ENCODE measurements at regions not wholly inside any gene's neighbourhood (a gene's known extent, or its start where the extent isn't known, plus 50 kb on each side); places are given as distances from the start of the nearest gene placed in this dataset.

DNA sequence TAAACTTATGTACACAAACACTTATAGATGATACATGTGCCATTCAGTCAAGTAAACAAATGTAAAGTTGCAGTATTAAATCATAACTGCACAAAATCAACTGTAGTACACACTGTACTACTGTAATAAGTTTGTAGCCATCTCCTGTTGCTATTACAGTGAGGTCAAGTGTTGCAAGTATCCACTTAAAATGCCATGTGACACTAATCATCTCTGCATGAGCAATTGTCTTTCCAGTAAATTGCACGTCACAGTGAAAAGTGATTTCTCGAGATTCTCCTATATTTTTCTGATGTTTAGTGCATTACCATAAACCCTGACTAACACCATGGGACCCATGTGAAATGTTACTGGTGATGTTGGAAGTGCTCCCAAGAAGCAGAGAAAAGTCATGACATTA is 293.3 kb upstream of the SP4 start:
- intact Hi-C loops (cut with micrococcal nuclease; ENCODE audit: unreplicated experiment): no loop called here

GRCh38 chr7:21135437-21135836 is 292.4 kb upstream of the SP4 start:
- Histone ChIP-seq H3K9me2 (ENCODE audit: insufficient read depth, low read length) (no peaks in the 10 kb centered on the region), H3K27ac (ENCODE audit: low read depth, low read length, poor library complexity, severe bottlenecking) (no peak overlapping the region), H3K36me3 (ENCODE audit: insufficient read depth, low read length) (no peaks in the 10 kb centered on the region), H3K79me2 (ENCODE audit: insufficient read depth, low read depth, low read length) (no peaks in the 10 kb centered on the region), H2AFZ (ENCODE audit: low read length) (no peak overlapping the region), H3K9me3 (ENCODE audit: low read length) (no peaks in the 10 kb centered on the region), H3K4me1 (ENCODE audit: insufficient read depth, low read length, poor library complexity, severe bottlenecking) (no peaks in the 10 kb centered on the region), H3K4me2 (ENCODE audit: low read length) (no peak overlapping the region), H3K4me3 (ENCODE audit: low read depth, low read length, poor library complexity, severe bottlenecking) (no peak overlapping the region), H4K20me1 (ENCODE audit: insufficient read depth, low read length) (no peaks in the 10 kb centered on the region)
- TF ChIP-seq EZH2phosphoT487 (IDR thresholded peaks at IDR 0.05; ENCODE audit: borderline replicate concordance, low read depth, low read length) (no peak), CTCF (conservative IDR thresholded peaks at IDR 0.05; ENCODE audit: low read length) (no peak)
- intact Hi-C loops (cut with micrococcal nuclease; ENCODE audit: unreplicated experiment): no loop called here
- DNase-seq (ENCODE audit: low spot score): no peak
- CTCF ChIA-PET (ENCODE audit: unreplicated experiment): no interaction called here
- BruUV-seq (replicated peaks): no TSS peak
- POLR2A ChIA-PET: no interaction called here

More for the DNA sequence above, 293.3 kb upstream of the SP4 start:
- Histone ChIP-seq H3K9me3 (ENCODE audit: low read length) (no peaks in the 10 kb centered on the region), H4K20me1 (ENCODE audit: insufficient read depth, low read length) (no peaks in the 10 kb centered on the region), H3K9me2 (ENCODE audit: insufficient read depth, low read length) (no peaks in the 10 kb centered on the region), H3K36me3 (ENCODE audit: insufficient read depth, low read length) (no peaks in the 10 kb centered on the region), H3K79me2 (ENCODE audit: insufficient read depth, low read depth, low read length) (no peaks in the 10 kb centered on the region), H3K27ac (ENCODE audit: low read depth, low read length, poor library complexity, severe bottlenecking) (no peak overlapping the region), H3K4me1 (ENCODE audit: insufficient read depth, low read length, poor library complexity, severe bottlenecking) (no peaks in the 10 kb centered on the region), H2AFZ (ENCODE audit: low read length) (no peak overlapping the region), H3K4me2 (ENCODE audit: low read length) (no peak overlapping the region), H3K4me3 (ENCODE audit: low read depth, low read length, poor library complexity, severe bottlenecking) (no peak overlapping the region)
- CTCF ChIA-PET (ENCODE audit: unreplicated experiment): no interaction called here
- no peak for TF ChIP-seq EZH2phosphoT487 (IDR thresholded peaks at IDR 0.05; ENCODE audit: borderline replicate concordance, low read depth, low read length)
- no peak for TF ChIP-seq CTCF (conservative IDR thresholded peaks at IDR 0.05; ENCODE audit: low read length)
- no peak for DNase-seq (ENCODE audit: low spot score)
- no TSS peak for BruUV-seq (replicated peaks)
- POLR2A ChIA-PET: no interaction called here

GRCh38 chr7:21137640-21138039 is 290.2 kb upstream of the SP4 start:
- H3K4me1 ChIP-seq (ENCODE audit: insufficient read depth, low read length, poor library complexity, severe bottlenecking): no peaks in the 10 kb centered on the region
- no peak overlapping the region for H3K4me2 ChIP-seq (ENCODE audit: low read length)
- no peak overlapping the region for H3K4me3 ChIP-seq (ENCODE audit: low read depth, low read length, poor library complexity, severe bottlenecking)
- no peak for DNase-seq (ENCODE audit: low spot score)
- TF ChIP-seq CTCF (conservative IDR thresholded peaks at IDR 0.05; ENCODE audit: low read length) (no peak), EZH2phosphoT487 (IDR thresholded peaks at IDR 0.05; ENCODE audit: borderline replicate concordance, low read depth, low read length) (no peak)
- no peaks in the 10 kb centered on the region for H4K20me1 ChIP-seq (ENCODE audit: insufficient read depth, low read length)
- intact Hi-C loops (cut with micrococcal nuclease; ENCODE audit: unreplicated experiment): no loop called here
- H3K36me3 ChIP-seq (ENCODE audit: insufficient read depth, low read length): no peaks in the 10 kb centered on the region
- H3K79me2 ChIP-seq (ENCODE audit: insufficient read depth, low read depth, low read length): no peaks in the 10 kb centered on the region
- no peaks in the 10 kb centered on the region for H3K9me2 ChIP-seq (ENCODE audit: insufficient read depth, low read length)
- no TSS peak for BruUV-seq (replicated peaks)
- no peaks in the 10 kb centered on the region for H3K9me3 ChIP-seq (ENCODE audit: low read length)
- H3K27ac ChIP-seq (ENCODE audit: low read depth, low read length, poor library complexity, severe bottlenecking): no peak overlapping the region
- ChIA-PET POLR2A (no interaction called here), CTCF (ENCODE audit: unreplicated experiment) (no interaction called here)
- H2AFZ ChIP-seq (ENCODE audit: low read length): no peak overlapping the region

All from OCI-LY7 (cell line).